A673 (cell line): ENCODE measurements at regions not wholly inside any gene's neighbourhood (a gene's known extent, or its start where the extent isn't known, plus 50 kb on each side); places are given as distances from the start of the nearest gene placed in this dataset.

Experiments used
- BruUV-seq: library from RNA; stranded (reverse); fragments of 400-500 nt; replicated peaks from 2 replicates; lab custom pipeline; 2021; lab: Mats Ljungman, UMichigan
- CTCF ChIA-PET: fragments of 300-600 bp; sonication (Branson Sonifier 250); formaldehyde crosslinking; loops from one replicate; lab custom pipeline; 2022; ENCODE audit warnings: antibody characterized with exemption; lab: Charles Lee
- POLR2A ChIA-PET: fragments of 300-600 bp; sonication (Branson Sonifier 250); formaldehyde crosslinking; loops from one replicate; lab custom pipeline; 2022; ENCODE audit warnings: antibody characterized with exemption; ENCODE audit not compliant: low non-redundant PET; lab: Charles Lee
- DNase-seq: peaks from one replicate; pipeline ENCODE4 v3.0.0-alpha.2; 2015; ENCODE audit warnings: low spot score
- H3K27ac ChIP-seq: fragments of 200-600 bp; sonication (generic); 2 replicates; pipeline ENCODE4 v1.5.1; 2016; ENCODE audit warnings: mixed run types, low read depth, mild to moderate bottlenecking, mixed read lengths, antibody characterized with exemption, low read length; ENCODE audit not compliant: poor library complexity, severe bottlenecking
- H3K27me3 ChIP-seq: fragments of 200-600 bp; sonication (generic); replicated peaks from 2 replicates; pipeline ENCODE4 v1.6.1; 2017; ENCODE audit warnings: mixed run types, low read depth, mild to moderate bottlenecking, mixed read lengths, antibody characterized with exemption, low read length; ENCODE audit not compliant: insufficient read depth, poor library complexity
- H3K36me3 ChIP-seq: fragments of 200-600 bp; sonication (generic); 2 replicates; pipeline ENCODE4 v1.6.1; 2016; ENCODE audit warnings: mixed run types, mild to moderate bottlenecking, mixed read lengths, antibody characterized with exemption, low read length; ENCODE audit not compliant: insufficient read depth, poor library complexity, severe bottlenecking
- H3K4me1 ChIP-seq: fragments of 200-600 bp; sonication (generic); 2 replicates; pipeline ENCODE4 v1.6.1; 2017; ENCODE audit warnings: mixed run types, mild to moderate bottlenecking, mixed read lengths, antibody characterized with exemption, low read length; ENCODE audit not compliant: insufficient read depth, poor library complexity, severe bottlenecking
- H3K4me3 ChIP-seq: fragments of 200-600 bp; sonication (generic); 2 replicates; pipeline ENCODE4 v1.5.1; 2016; ENCODE audit warnings: low read depth, mixed run types, mild to moderate bottlenecking, mixed read lengths, low read length; ENCODE audit not compliant: poor library complexity, severe bottlenecking
- H3K9me3 ChIP-seq: fragments of 200-600 bp; sonication (generic); 2 replicates; pipeline ENCODE4 v1.6.1; 2016; ENCODE audit warnings: mixed run types, low read depth, mild to moderate bottlenecking, mixed read lengths, antibody characterized with exemption, low read length; ENCODE audit not compliant: poor library complexity, severe bottlenecking
- EZH2 ChIP-seq: fragments of 200-600 bp; sonication (generic); IDR thresholded peaks from 2 replicates; pipeline ENCODE4 v1.6.1; 2017; ENCODE audit warnings: borderline replicate concordance, low read depth, mild to moderate bottlenecking, mixed read lengths, antibody characterized with exemption, low read length; ENCODE audit not compliant: poor library complexity, severe bottlenecking
- intact Hi-C: fragments of 100-400 bp; cut with micrococcal nuclease; formaldehyde crosslinking; loops from one replicate; pipeline ENCODE4 v1.10.0; 2022; ENCODE audit not compliant: unreplicated experiment
- TF ChIP-seq, protein P1 (sequence below): fragments of 300-800, 200-600 bp; sonication (generic); conservative IDR thresholded peaks from 2 replicates; pipeline ENCODE4 v1.5.1; 2017; ENCODE audit warnings: low read depth, mild to moderate bottlenecking, antibody characterized with exemption, low read length, moderate library complexity, mixed read lengths

DNA sequence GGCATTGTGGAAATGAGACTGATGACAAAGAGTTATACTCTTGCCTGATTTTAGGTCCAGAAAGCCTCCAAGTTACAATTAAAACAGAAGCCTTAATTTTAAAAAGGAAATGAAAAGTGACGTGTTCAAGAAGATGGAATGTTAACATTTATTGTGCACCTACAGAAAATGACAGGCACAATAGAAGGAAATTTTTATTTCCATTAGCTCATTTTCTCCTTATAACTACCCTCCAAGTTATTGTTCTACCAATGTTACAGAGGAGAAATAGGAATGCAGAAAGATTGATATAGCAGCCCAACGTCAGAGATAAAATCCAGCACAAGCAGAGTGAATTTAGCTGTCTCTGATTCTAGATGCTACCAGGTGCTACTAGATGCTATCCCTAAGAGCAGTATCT is 736.9 kb upstream of the KIRREL3 start:
- intact Hi-C loops: no loop called here
- Histone ChIP-seq H3K4me1 (no peaks in the 10 kb centered on the region), H3K9me3 (no peaks in the 10 kb centered on the region), H3K4me3 (no peak overlapping the region), H3K27me3 (no peaks in the 10 kb centered on the region), H3K27ac (no peak overlapping the region), H3K36me3 (no peaks in the 10 kb centered on the region)
- no TSS peak for BruUV-seq
- TF ChIP-seq, protein P1, sequence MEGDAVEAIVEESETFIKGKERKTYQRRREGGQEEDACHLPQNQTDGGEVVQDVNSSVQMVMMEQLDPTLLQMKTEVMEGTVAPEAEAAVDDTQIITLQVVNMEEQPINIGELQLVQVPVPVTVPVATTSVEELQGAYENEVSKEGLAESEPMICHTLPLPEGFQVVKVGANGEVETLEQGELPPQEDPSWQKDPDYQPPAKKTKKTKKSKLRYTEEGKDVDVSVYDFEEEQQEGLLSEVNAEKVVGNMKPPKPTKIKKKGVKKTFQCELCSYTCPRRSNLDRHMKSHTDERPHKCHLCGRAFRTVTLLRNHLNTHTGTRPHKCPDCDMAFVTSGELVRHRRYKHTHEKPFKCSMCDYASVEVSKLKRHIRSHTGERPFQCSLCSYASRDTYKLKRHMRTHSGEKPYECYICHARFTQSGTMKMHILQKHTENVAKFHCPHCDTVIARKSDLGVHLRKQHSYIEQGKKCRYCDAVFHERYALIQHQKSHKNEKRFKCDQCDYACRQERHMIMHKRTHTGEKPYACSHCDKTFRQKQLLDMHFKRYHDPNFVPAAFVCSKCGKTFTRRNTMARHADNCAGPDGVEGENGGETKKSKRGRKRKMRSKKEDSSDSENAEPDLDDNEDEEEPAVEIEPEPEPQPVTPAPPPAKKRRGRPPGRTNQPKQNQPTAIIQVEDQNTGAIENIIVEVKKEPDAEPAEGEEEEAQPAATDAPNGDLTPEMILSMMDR: no peak
- no peak for TF ChIP-seq EZH2
- DNase-seq: no peak
- POLR2A ChIA-PET: no interaction called here
- CTCF ChIA-PET: no interaction called here

DNA sequence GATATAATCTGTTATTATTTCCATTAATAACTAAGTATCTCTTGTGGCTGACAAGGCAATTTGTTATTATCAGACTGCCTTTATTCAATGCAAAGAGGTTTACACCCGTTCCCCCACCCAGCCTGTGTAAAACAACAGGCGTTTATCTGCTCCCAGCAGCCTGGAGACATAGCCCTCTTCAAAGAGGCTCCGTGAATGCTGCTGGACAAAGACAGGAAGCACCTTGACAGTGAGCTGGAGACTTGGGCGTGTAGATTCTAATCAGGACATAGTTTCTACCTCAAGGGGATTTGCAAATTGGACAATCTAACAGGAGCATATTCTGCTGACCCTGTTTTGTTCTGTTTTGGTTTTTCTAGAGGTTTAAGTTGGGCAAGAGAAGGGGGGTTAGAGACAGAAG is 733.0 kb upstream of the KIRREL3 start:
- Histone ChIP-seq H3K27me3 (no peaks in the 10 kb centered on the region), H3K4me1 (no peaks in the 10 kb centered on the region), H3K4me3 (no peak overlapping the region), H3K36me3 (no peaks in the 10 kb centered on the region), H3K27ac (no peak overlapping the region), H3K9me3 (no peaks in the 10 kb centered on the region)
- ChIA-PET CTCF (no interaction called here), POLR2A (no interaction called here)
- intact Hi-C loops: no loop called here
- TF ChIP-seq, protein P1: no peak
- no peak for TF ChIP-seq EZH2
- DNase-seq: no peak
- no TSS peak for BruUV-seq

DNA sequence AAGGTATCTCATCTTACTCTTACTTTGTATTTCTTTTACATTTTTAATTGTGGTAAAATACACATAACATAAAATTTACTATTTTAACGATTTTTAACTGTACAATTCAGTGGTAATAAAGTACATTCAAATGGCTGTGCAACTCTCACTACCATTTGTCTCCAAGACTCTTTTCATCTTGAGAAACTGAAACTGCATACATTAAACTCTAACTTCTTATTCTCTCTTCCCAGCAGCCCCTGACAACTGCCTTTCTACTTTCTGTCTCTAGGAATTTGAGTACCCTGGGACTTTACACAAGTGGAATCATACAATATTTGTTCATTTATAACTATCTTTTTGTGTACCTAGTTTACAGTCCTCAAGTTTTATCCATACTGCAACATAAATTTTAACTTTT is 725.8 kb upstream of the KIRREL3 start:
- intact Hi-C loops: no loop called here
- H3K9me3 ChIP-seq: peaks cover under 1% of the 10 kb centered on the region
- no TSS peak for BruUV-seq
- no peaks in the 10 kb centered on the region for H3K27me3 ChIP-seq
- no peak overlapping the region for H3K4me3 ChIP-seq
- no peak for TF ChIP-seq EZH2
- TF ChIP-seq, protein P1: no peak
- ChIA-PET POLR2A (no interaction called here), CTCF (no interaction called here)
- no peaks in the 10 kb centered on the region for H3K4me1 ChIP-seq
- H3K27ac ChIP-seq: no peak overlapping the region
- no peak for DNase-seq
- no peaks in the 10 kb centered on the region for H3K36me3 ChIP-seq
